Astrocyte (in vitro differentiated cells and primary cell): ENCODE measurements at regions not wholly inside any gene's neighbourhood (a gene's known extent, or its start where the extent isn't known, plus 50 kb on each side); places are given as distances from the start of the nearest gene placed in this dataset.
A peak's percentile ranks its signal among the peaks of the same experiment; 100 is the strongest.

Experiments
- CTCF ChIP-seq: IDR thresholded peaks from 2 replicates; pipeline ENCODE4 v1.5.1; 2011; ENCODE audit warnings: low read depth, mild to moderate bottlenecking, inconsistent platforms, low read length, moderate library complexity; ENCODE audit not compliant: insufficient read depth
- EZH2 ChIP-seq: IDR thresholded peaks from 2 replicates; pipeline ENCODE4 v1.6.1; 2012; ENCODE audit warnings: mild to moderate bottlenecking, low read length, inconsistent platforms; ENCODE audit not compliant: insufficient read depth

- TF ChIP-seq CTCF (peak; percentile 57), EZH2 (no peak)
Measured at GRCh38 chr2:182649316-182649715, 66.7 kb upstream of the DNAJC10 start.
